HepG2 (cell line): ENCODE measurements at regions not wholly inside any gene's neighbourhood (a gene's known extent, or its start where the extent isn't known, plus 50 kb on each side); places are given as distances from the start of the nearest gene placed in this dataset.

ENCODE experiments used
- CTCF ChIP-seq: sonication (generic); formaldehyde crosslinking; IDR thresholded peaks from 2 replicates; pipeline ENCODE4 v1.5.0; 2020; ENCODE audit warnings: mild to moderate bottlenecking, missing genetic modification reagents, moderate library complexity
- HNF4A ChIP-seq: sonication (generic); formaldehyde crosslinking; IDR thresholded peaks from 2 replicates; pipeline ENCODE4 v1.4.0; 2020; ENCODE audit warnings: missing genetic modification reagents
- SALL1 ChIP-seq: sonication (generic); formaldehyde crosslinking; IDR thresholded peaks from 2 replicates; pipeline ENCODE4 v1.8.0; 2022; ENCODE audit warnings: mild to moderate bottlenecking, missing genetic modification reagents
- TCF7L2 ChIP-seq: IDR thresholded peaks from 2 replicates; pipeline ENCODE4 v1.6.1; 2011; ENCODE audit warnings: mild to moderate bottlenecking, low read depth, low read length, moderate library complexity
- U2AF1 ChIP-seq: fragments of 200-400 bp; formaldehyde crosslinking; optimal IDR thresholded peaks from 2 replicates; pipeline ENCODE3; 2017; ENCODE audit warnings: mild to moderate bottlenecking, low read depth, low read length
- ZNF501 ChIP-seq: sonication (generic); formaldehyde crosslinking; IDR thresholded peaks from 2 replicates; pipeline ENCODE4 v1.5.1; 2020; ENCODE audit warnings: mild to moderate bottlenecking, moderate library complexity, missing genetic modification reagents
- TF ChIP-seq, protein P1 (sequence below): sonication (generic); formaldehyde crosslinking; IDR thresholded peaks from 2 replicates; pipeline ENCODE4 v1.4.0; 2020; ENCODE audit warnings: mild to moderate bottlenecking, missing genetic modification reagents

GRCh38 chr3:67077656-67078055, 79.5 kb downstream of the KBTBD8 start:
- TF ChIP-seq CTCF (CRISPR knock-in tag) (no peak), SALL1 (CRISPR knock-in tag) (no peak), U2AF1 (no peak), TCF7L2 (no peak), HNF4A (CRISPR knock-in tag) (no peak), ZNF501 (CRISPR knock-in tag) (no peak)
- TF ChIP-seq, protein P1, sequence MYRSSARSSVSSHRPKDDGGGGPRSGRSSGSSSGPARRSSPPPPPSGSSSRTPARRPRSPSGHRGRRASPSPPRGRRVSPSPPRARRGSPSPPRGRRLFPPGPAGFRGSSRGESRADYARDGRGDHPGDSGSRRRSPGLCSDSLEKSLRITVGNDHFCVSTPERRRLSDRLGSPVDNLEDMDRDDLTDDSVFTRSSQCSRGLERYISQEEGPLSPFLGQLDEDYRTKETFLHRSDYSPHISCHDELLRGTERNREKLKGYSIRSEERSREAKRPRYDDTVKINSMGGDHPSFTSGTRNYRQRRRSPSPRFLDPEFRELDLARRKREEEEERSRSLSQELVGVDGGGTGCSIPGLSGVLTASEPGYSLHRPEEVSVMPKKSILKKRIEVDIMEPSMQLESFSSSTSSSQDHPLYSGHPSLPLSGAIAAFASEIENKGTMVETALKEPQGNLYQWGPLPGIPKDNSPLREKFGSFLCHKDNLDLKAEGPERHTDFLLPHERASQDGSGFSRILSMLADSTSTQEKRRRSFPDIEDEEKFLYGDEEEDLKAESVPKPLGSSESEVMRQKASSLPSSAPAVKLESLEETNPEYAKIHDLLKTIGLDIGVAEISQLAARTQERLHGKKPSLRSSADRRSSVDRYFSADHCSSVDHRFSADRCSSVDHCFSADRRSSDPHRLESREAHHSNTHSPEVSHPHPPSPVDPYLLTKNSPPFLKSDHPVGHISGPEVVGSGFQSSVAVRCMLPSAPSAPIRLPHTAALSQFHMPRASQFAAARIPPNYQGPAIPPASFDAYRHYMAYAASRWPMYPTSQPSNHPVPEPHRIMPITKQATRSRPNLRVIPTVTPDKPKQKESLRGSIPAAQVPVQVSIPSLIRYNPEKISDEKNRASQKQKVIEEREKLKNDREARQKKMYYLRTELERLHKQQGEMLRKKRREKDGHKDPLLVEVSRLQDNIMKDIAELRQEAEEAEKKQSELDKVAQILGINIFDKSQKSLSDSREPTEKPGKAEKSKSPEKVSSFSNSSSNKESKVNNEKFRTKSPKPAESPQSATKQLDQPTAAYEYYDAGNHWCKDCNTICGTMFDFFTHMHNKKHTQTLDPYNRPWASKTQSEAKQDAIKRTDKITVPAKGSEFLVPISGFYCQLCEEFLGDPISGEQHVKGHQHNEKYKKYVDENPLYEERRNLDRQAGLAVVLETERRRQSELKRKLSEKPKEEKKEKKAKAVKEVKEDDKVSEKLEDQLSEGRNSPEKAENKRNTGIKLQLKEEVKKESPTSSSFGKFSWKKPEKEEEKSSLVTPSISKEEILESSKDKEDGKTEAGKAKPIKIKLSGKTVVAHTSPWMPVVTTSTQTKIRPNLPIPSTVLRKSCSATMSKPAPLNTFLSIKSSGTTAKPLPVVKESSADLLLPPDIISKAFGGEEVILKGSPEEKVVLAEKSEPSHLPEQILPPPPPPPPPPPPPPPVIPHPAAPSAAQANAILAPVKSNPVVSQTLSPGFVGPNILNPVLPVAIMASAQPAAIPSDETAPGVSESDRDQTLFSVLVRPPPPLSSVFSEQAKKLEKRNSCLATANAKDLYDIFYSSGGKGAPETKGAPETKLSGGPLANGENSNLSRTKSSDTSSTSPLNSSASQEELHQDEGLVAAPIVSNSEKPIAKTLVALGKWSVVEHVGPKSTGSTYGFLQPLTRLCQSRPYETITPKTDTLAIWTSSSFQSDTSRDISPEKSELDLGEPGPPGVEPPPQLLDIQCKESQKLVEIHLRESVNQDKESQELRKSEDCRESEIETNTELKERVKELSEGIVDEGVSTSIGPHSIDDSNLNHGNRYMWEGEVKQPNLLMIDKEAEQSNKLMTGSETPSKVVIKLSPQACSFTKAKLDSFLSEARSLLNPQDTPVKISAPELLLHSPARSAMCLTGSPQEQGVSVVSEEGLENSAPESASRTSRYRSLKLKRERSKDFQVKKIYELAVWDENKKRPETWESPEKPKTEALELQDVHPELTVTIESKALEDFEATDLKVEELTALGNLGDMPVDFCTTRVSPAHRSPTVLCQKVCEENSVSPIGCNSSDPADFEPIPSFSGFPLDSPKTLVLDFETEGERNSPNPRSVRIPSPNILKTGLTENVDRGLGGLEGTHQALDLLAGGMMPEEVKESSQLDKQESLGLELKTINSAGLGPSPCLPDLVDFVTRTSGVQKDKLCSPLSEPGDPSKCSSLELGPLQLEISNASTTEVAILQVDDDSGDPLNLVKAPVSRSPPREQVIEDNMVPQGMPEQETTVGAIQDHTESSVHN (CRISPR knock-in tag), result no peak
